GM23338 (cell line): ENCODE measurements at regions not wholly inside any gene's neighbourhood (a gene's known extent, or its start where the extent isn't known, plus 50 kb on each side); places are given as distances from the start of the nearest gene placed in this dataset.

ENCODE experiments used
- ATAC-seq: fragments of 200-7000 bp; cut with Tn5 transposase; 3 replicates; pipeline ENCODE4 v1.9.1; 2020
- DNase-seq: peaks from one replicate; pipeline ENCODE4 v3.0.0-alpha.2; 2015; ENCODE audit warnings: low spot score
- H2AFZ ChIP-seq: fragments of 200-600 bp; sonication (generic); 2 replicates; pipeline ENCODE4 v1.8.0; 2016; ENCODE audit warnings: antibody characterized with exemption, mild to moderate bottlenecking, moderate library complexity
- H3F3A ChIP-seq: fragments of 200-600 bp; sonication (generic); replicated peaks from 2 replicates; pipeline ENCODE4 v1.8.0; 2017; ENCODE audit warnings: antibody characterized with exemption, mixed run types, low read depth
- H3K27ac ChIP-seq: fragments of 200-600 bp; sonication (generic); 2 replicates; pipeline ENCODE4 v1.6.1; 2016; ENCODE audit warnings: low read depth
- H3K27me3 ChIP-seq: fragments of 200-600 bp; sonication (generic); 2 replicates; pipeline ENCODE4 v1.8.0; 2016; ENCODE audit warnings: mild to moderate bottlenecking, mixed run types, moderate library complexity; ENCODE audit not compliant: insufficient read depth
- H3K36me3 ChIP-seq: fragments of 200-600 bp; sonication (generic); 2 replicates; pipeline ENCODE4 v1.8.0; 2016; ENCODE audit warnings: mild to moderate bottlenecking; ENCODE audit not compliant: insufficient read depth
- H3K4me1 ChIP-seq: fragments of 200-600 bp; sonication (generic); 2 replicates; pipeline ENCODE4 v1.8.0; 2016; ENCODE audit warnings: mild to moderate bottlenecking, moderate library complexity; ENCODE audit not compliant: insufficient read depth
- H3K4me2 ChIP-seq: fragments of 200-600 bp; sonication (generic); 2 replicates; pipeline ENCODE4 v1.7.1; 2017; ENCODE audit warnings: mixed run types
- H3K4me3 ChIP-seq: fragments of 200-600 bp; sonication (generic); 2 replicates; pipeline ENCODE4 v1.6.1; 2016; ENCODE audit warnings: mixed run types
- H3K79me2 ChIP-seq: fragments of 200-600 bp; sonication (generic); replicated peaks from 2 replicates; pipeline ENCODE4 v1.8.0; 2017; ENCODE audit warnings: mild to moderate bottlenecking; ENCODE audit not compliant: insufficient read depth
- H3K9me2 ChIP-seq: fragments of 200-600 bp; sonication (generic); 2 replicates; pipeline ENCODE4 v1.8.0; 2017; ENCODE audit not compliant: insufficient read depth
- H4K20me1 ChIP-seq: fragments of 200-600 bp; sonication (generic); replicated peaks from 2 replicates; pipeline ENCODE4 v1.8.0; 2017; ENCODE audit warnings: mild to moderate bottlenecking; ENCODE audit not compliant: insufficient read depth
- H3K27ac Mint-ChIP-seq: 2 replicates; pipeline ENCODE4 v1.8.0; 2020; ENCODE audit warnings: inconsistent platforms, mild to moderate bottlenecking, moderate library complexity, mixed read lengths
- H3K27me3 Mint-ChIP-seq: 3 replicates; pipeline ENCODE4 v1.8.0; 2022; ENCODE audit warnings: low read depth, mild to moderate bottlenecking, moderate library complexity, mixed read lengths, inconsistent platforms; ENCODE audit not compliant: insufficient read depth, poor library complexity
- H3K36me3 Mint-ChIP-seq: 3 replicates; pipeline ENCODE4 v1.8.0; 2021; ENCODE audit warnings: low read depth, mild to moderate bottlenecking, inconsistent platforms, moderate library complexity, mixed read lengths
- H3K4me1 Mint-ChIP-seq: 3 replicates; pipeline ENCODE4 v1.8.0; 2020; ENCODE audit warnings: mild to moderate bottlenecking, inconsistent platforms, mixed read lengths
- H3K4me3 Mint-ChIP-seq: 3 replicates; pipeline ENCODE4 v1.8.0; 2021; ENCODE audit warnings: moderate library complexity, mild to moderate bottlenecking, inconsistent platforms, mixed read lengths
- H3K9me3 Mint-ChIP-seq: 3 replicates; pipeline ENCODE4 v1.8.0; 2020; ENCODE audit warnings: moderate library complexity, mild to moderate bottlenecking, inconsistent platforms, mixed read lengths
- CREB1 ChIP-seq: fragments of 250-450 bp; sonication (Bioruptor Pico); IDR thresholded peaks from 2 replicates; pipeline ENCODE4 v1.5.0; 2020; ENCODE audit warnings: low read depth, mild to moderate bottlenecking, moderate library complexity
- EZH2 ChIP-seq: fragments of 200-600 bp; sonication (generic); IDR thresholded peaks from one replicate; pipeline ENCODE4 v1.8.0; 2017; ENCODE audit warnings: antibody characterized with exemption, mild to moderate bottlenecking, low read depth; ENCODE audit not compliant: unreplicated experiment
- EZH2phosphoT487 ChIP-seq: fragments of 200-600 bp; sonication (generic); IDR thresholded peaks from one replicate; pipeline ENCODE4 v1.8.1; 2018; ENCODE audit warnings: antibody characterized with exemption; ENCODE audit not compliant: unreplicated experiment
- JUNB ChIP-seq: IDR thresholded peaks from one replicate; pipeline ENCODE4 v1.6.1; 2016; ENCODE audit warnings: antibody characterized with exemption; ENCODE audit not compliant: unreplicated experiment
- STAT1 ChIP-seq: IDR thresholded peaks from one replicate; pipeline ENCODE4 v1.6.1; 2016; ENCODE audit warnings: antibody characterized with exemption; ENCODE audit not compliant: unreplicated experiment
- TF ChIP-seq, protein P1 (sequence below): fragments of 250-450 bp; sonication (Bioruptor Pico); IDR thresholded peaks from 2 replicates; pipeline ENCODE4 v1.5.0; 2020; ENCODE audit warnings: mild to moderate bottlenecking, moderate library complexity

DNA sequence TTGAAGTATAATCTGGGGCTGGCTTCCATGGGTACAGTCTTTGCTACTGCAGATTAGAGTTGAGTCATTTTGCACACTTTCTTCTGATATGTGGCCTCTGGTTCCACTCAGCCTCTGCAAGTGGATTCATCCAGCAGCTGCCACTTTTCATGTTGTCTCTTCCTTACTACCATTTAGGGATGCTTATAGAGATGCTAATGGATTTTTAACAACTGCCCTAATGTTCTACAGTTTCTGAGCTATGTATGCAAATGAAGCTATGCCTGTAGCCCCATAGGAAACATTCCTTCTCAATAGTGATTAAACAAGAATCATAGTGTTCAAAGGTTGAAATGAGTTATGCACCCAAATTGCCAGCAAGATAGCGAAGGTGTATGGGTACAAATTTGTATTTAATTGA is 456.0 kb upstream of the ITGA1 start (continued):
- TF ChIP-seq, protein P1, sequence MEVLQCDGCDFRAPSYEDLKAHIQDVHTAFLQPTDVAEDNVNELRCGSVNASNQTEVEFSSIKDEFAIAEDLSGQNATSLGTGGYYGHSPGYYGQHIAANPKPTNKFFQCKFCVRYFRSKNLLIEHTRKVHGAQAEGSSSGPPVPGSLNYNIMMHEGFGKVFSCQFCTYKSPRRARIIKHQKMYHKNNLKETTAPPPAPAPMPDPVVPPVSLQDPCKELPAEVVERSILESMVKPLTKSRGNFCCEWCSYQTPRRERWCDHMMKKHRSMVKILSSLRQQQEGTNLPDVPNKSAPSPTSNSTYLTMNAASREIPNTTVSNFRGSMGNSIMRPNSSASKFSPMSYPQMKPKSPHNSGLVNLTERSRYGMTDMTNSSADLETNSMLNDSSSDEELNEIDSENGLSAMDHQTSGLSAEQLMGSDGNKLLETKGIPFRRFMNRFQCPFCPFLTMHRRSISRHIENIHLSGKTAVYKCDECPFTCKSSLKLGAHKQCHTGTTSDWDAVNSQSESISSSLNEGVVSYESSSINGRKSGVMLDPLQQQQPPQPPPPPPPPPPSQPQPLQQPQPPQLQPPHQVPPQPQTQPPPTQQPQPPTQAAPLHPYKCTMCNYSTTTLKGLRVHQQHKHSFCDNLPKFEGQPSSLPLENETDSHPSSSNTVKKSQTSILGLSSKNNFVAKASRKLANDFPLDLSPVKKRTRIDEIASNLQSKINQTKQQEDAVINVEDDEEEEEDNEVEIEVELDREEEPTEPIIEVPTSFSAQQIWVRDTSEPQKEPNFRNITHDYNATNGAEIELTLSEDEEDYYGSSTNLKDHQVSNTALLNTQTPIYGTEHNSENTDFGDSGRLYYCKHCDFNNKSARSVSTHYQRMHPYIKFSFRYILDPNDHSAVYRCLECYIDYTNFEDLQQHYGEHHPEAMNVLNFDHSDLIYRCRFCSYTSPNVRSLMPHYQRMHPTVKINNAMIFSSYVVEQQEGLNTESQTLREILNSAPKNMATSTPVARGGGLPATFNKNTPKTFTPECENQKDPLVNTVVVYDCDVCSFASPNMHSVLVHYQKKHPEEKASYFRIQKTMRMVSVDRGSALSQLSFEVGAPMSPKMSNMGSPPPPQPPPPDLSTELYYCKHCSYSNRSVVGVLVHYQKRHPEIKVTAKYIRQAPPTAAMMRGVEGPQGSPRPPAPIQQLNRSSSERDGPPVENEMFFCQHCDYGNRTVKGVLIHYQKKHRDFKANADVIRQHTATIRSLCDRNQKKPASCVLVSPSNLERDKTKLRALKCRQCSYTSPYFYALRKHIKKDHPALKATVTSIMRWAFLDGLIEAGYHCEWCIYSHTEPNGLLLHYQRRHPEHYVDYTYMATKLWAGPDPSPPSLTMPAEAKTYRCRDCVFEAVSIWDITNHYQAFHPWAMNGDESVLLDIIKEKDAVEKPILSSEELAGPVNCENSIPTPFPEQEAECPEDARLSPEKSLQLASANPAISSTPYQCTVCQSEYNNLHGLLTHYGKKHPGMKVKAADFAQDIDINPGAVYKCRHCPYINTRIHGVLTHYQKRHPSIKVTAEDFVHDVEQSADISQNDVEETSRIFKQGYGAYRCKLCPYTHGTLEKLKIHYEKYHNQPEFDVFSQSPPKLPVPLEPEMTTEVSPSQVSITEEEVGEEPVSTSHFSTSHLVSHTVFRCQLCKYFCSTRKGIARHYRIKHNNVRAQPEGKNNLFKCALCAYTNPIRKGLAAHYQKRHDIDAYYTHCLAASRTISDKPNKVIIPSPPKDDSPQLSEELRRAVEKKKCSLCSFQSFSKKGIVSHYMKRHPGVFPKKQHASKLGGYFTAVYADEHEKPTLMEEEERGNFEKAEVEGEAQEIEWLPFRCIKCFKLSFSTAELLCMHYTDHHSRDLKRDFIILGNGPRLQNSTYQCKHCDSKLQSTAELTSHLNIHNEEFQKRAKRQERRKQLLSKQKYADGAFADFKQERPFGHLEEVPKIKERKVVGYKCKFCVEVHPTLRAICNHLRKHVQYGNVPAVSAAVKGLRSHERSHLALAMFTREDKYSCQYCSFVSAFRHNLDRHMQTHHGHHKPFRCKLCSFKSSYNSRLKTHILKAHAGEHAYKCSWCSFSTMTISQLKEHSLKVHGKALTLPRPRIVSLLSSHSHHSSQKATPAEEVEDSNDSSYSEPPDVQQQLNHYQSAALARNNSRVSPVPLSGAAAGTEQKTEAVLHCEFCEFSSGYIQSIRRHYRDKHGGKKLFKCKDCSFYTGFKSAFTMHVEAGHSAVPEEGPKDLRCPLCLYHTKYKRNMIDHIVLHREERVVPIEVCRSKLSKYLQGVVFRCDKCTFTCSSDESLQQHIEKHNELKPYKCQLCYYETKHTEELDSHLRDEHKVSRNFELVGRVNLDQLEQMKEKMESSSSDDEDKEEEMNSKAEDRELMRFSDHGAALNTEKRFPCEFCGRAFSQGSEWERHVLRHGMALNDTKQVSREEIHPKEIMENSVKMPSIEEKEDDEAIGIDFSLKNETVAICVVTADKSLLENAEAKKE (CRISPR knock-in tag), result no peak

DNA sequence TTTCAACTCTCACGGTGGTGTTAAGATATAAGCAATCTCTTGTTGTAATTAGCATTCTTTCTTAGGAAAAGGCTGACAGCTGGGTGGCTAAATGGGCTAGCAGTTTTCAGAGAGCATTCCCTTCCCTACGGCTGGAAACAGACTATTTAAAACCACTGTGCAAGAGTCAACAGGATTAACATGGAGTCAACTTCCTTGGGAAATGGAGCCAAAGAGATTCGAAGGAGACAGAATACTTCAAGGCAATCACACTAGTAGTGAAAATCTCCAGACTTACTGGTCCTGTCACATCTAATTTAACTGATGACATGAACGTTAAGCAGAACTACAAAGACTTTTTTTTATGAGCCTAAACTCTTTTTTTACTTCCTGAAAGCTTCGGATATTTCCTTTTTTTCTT is 453.3 kb upstream of the ITGA1 start:
- DNase-seq (peak; percentile 8), ATAC-seq (no peak)
- Histone ChIP-seq H3K4me3 (no peak overlapping the region), H3K27ac (no peak overlapping the region), H3K27me3 (no peaks in the 10 kb centered on the region), H4K20me1 (no peaks in the 10 kb centered on the region), H3K4me1 (no peaks in the 10 kb centered on the region), H3K79me2 (no peaks in the 10 kb centered on the region), H3K36me3 (no peaks in the 10 kb centered on the region), H3K9me2 (no peaks in the 10 kb centered on the region), H3F3A (no peaks in the 10 kb centered on the region), H2AFZ (no peak overlapping the region), H3K4me2 (no peak overlapping the region)
- Mint-ChIP-seq H3K27me3 (peaks cover 3% of the 10 kb centered on the region), H3K9me3 (peaks cover 30% of the 10 kb centered on the region), H3K4me3 (no peak overlapping the region), H3K36me3 (peaks cover 20% of the 10 kb centered on the region), H3K27ac (no peak overlapping the region), H3K4me1 (peaks cover 17% of the 10 kb centered on the region; the same call in 2 of the 3 replicates)
- TF ChIP-seq EZH2 (no peak), STAT1 (no peak), EZH2phosphoT487 (no peak), CREB1 (CRISPR knock-in tag) (no peak), JUNB (no peak)
- TF ChIP-seq, protein P1 (CRISPR knock-in tag), result no peak
